HG02938 (cell line): ENCODE measurements at regions not wholly inside any gene's neighbourhood (a gene's known extent, or its start where the extent isn't known, plus 50 kb on each side); places are given as distances from the start of the nearest gene placed in this dataset.

Experiments
- ATAC-seq: cut with Tn5 transposase; IDR thresholded peaks from one replicate; pipeline ENCODE4 v1.9.1; 2021; ENCODE audit warnings: mild to moderate bottlenecking, moderate library complexity; ENCODE audit not compliant: unreplicated experiment

GRCh38 chr9:126123927-126124326 lies 202.7 kb upstream of the MVB12B start:
- ATAC-seq = no peak

GRCh38 chr9:126125177-126125576 lies 201.5 kb upstream of the MVB12B start:
- ATAC-seq = no peak

GRCh38 chr9:126125577-126125976 lies 201.1 kb upstream of the MVB12B start:
- no peak for ATAC-seq

- ATAC-seq = no peak
Observed at GRCh38 chr9:126125992-126126409, 200.6 kb upstream of the MVB12B start.

- ATAC-seq = no peak
Observed at GRCh38 chr9:126126807-126127206, 199.8 kb upstream of the MVB12B start.

- no peak for ATAC-seq
Observed at GRCh38 chr9:126127591-126127990, 199.0 kb upstream of the MVB12B start.

GRCh38 chr9:126128494-126129142 lies 198.0 kb upstream of the MVB12B start:
- ATAC-seq = no peak

- no peak for ATAC-seq
Observed at GRCh38 chr9:126131066-126132010, 195.3 kb upstream of the MVB12B start.

- no peak for ATAC-seq
Observed at GRCh38 chr9:126132746-126133145, 193.9 kb upstream of the MVB12B start.

GRCh38 chr9:126144196-126144595 lies 182.4 kb upstream of the MVB12B start:
- ATAC-seq = no peak

- no peak for ATAC-seq
Observed at GRCh38 chr9:126144603-126145456, 181.8 kb upstream of the MVB12B start.

GRCh38 chr9:126145887-126146253 lies 180.8 kb upstream of the MVB12B start:
- ATAC-seq = no peak

GRCh38 chr9:126146254-126147145 lies 180.1 kb upstream of the MVB12B start:
- peak; percentile 60 for ATAC-seq

- ATAC-seq = no peak
Observed at GRCh38 chr9:126147186-126147935, 179.3 kb upstream of the MVB12B start.

GRCh38 chr9:126147936-126148870 lies 178.4 kb upstream of the MVB12B start:
- ATAC-seq = no peak

GRCh38 chr9:126148994-126149393 lies 177.6 kb upstream of the MVB12B start:
- no peak for ATAC-seq

GRCh38 chr9:126149661-126150060 lies 177.0 kb upstream of the MVB12B start:
- ATAC-seq = no peak

- ATAC-seq = no peak
Observed at GRCh38 chr9:126150411-126151030, 176.1 kb upstream of the MVB12B start.
